ENCODE measurements at regions not wholly inside any gene's neighbourhood (a gene's known extent, or its start where the extent isn't known, plus 50 kb on each side); places are given as distances from the start of the nearest gene placed in this dataset.

DNA sequence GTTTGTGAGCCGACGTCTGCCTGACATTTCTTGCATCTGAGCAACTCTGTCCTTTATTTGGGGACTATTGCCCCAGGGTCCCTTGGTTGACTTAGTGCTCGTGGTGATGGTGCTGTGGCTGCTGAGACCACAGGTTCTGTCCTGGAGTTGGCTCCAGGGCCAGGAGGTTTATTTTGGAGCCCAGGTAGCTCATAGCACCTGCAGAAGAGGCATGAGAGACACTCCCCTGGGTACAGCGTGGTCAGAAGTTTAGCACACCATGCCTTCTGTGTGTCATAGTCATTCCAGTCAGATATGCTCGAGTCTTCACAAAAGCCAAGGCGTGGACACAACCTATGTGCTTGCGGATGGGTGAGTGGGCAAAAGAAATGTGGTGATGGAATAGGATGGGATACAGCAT, 496.9 kb downstream of the TCERG1L start:
- Mint-ChIP-seq H3K4me3 (no peak overlapping the region), H3K27ac (no peak overlapping the region), H3K4me1 (peaks cover 15% of the 10 kb centered on the region; the same call in 2 of the 3 replicates), H3K36me3 (ENCODE audit: low read depth) (peaks cover 16% of the 10 kb centered on the region; the same call in 2 of the 3 replicates), H3K9me3 (peaks cover 78% of the 10 kb centered on the region), H3K27me3 (ENCODE audit: insufficient read depth, low read depth, poor library complexity) (no peaks in the 10 kb centered on the region)
- no peak overlapping the region for H3K4me3 ChIP-seq
- H3K79me2 ChIP-seq (replicated peaks; ENCODE audit: insufficient read depth): no peaks in the 10 kb centered on the region
- no peaks in the 10 kb centered on the region for H3K4me1 ChIP-seq (ENCODE audit: insufficient read depth)
- no peak overlapping the region for H3K4me2 ChIP-seq
- no peaks in the 10 kb centered on the region for H3K9me2 ChIP-seq (ENCODE audit: insufficient read depth)
- no peaks in the 10 kb centered on the region for H4K20me1 ChIP-seq (replicated peaks; ENCODE audit: insufficient read depth)
- no peaks in the 10 kb centered on the region for H3F3A ChIP-seq (replicated peaks; ENCODE audit: low read depth)
- no peaks in the 10 kb centered on the region for H3K27me3 ChIP-seq (ENCODE audit: insufficient read depth)
- no peak overlapping the region for H2AFZ ChIP-seq
- H3K36me3 ChIP-seq (ENCODE audit: insufficient read depth): peaks cover 3% of the 10 kb centered on the region; the same call in 1 of the 2 replicates
- DNase-seq (ENCODE audit: low spot score) (no peak), ATAC-seq (no peak)
- TF ChIP-seq, protein P1, sequence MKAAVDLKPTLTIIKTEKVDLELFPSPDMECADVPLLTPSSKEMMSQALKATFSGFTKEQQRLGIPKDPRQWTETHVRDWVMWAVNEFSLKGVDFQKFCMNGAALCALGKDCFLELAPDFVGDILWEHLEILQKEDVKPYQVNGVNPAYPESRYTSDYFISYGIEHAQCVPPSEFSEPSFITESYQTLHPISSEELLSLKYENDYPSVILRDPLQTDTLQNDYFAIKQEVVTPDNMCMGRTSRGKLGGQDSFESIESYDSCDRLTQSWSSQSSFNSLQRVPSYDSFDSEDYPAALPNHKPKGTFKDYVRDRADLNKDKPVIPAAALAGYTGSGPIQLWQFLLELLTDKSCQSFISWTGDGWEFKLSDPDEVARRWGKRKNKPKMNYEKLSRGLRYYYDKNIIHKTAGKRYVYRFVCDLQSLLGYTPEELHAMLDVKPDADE (IDR thresholded peaks at IDR 0.05): no peak
- no peak overlapping the region for H3K27ac ChIP-seq (ENCODE audit: low read depth)

DNA sequence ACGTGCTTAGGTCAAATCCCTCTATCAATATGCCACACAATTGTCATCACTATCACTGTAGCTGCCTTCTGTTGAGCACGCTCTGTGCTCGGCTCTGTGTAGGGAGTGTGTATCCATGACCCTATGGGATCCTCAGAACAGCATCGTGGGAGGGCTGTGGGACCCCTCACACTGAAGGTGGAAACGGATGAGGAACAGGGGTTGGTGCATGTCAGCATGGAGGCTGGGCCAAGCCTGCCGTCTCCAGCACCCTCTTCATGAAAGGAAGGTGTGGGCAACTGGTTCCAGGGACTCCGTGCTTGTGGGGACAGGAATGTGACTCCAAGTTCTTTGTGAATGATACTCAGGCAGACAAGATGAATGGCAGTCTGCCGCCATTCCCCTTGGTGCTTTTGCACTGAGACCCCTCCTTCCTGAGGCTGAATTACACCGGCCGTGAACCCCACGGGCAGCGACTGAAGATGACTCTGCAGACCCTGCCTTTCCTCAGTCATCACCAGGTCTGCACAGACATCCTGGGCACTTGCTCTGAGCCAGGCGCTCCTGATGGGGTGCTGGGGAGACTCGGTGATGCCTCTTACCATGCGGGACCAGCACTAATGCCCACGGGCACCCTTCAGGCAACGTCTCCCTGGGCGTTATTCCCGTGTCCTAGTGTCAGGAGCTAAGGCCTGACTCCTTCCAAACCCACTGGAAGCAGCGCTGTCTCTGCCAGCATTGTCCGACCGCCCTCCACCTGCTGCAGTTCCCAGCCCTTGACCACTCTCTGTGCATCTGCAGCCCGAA, 495.2 kb downstream of the TCERG1L start:
- no peak for DNase-seq (ENCODE audit: low spot score)
- Mint-ChIP-seq H3K9me3 (peaks cover 83% of the 10 kb centered on the region), H3K4me3 (no peak overlapping the region), H3K27ac (no peak overlapping the region), H3K27me3 (ENCODE audit: insufficient read depth, low read depth, poor library complexity) (no peaks in the 10 kb centered on the region), H3K36me3 (ENCODE audit: low read depth) (peaks cover 19% of the 10 kb centered on the region; the same call in 2 of the 3 replicates), H3K4me1 (peaks cover 12% of the 10 kb centered on the region; the same call in 2 of the 3 replicates)
- Histone ChIP-seq H3F3A (replicated peaks; ENCODE audit: low read depth) (no peaks in the 10 kb centered on the region), H4K20me1 (replicated peaks; ENCODE audit: insufficient read depth) (no peaks in the 10 kb centered on the region), H3K27ac (ENCODE audit: low read depth) (no peak overlapping the region), H3K4me3 (no peak overlapping the region), H3K36me3 (ENCODE audit: insufficient read depth) (peaks cover 3% of the 10 kb centered on the region; the same call in 1 of the 2 replicates), H2AFZ (no peak overlapping the region), H3K4me1 (ENCODE audit: insufficient read depth) (no peaks in the 10 kb centered on the region), H3K9me2 (ENCODE audit: insufficient read depth) (no peaks in the 10 kb centered on the region), H3K79me2 (replicated peaks; ENCODE audit: insufficient read depth) (no peaks in the 10 kb centered on the region), H3K4me2 (no peak overlapping the region), H3K27me3 (ENCODE audit: insufficient read depth) (no peaks in the 10 kb centered on the region)
- no peak for ATAC-seq
- no peak for TF ChIP-seq ZNF331 (CRISPR knock-in tag; IDR thresholded peaks at IDR 0.05; ENCODE audit: low read depth)
- TF ChIP-seq EZH2phosphoT487 (IDR thresholded peaks at IDR 0.05; ENCODE audit: unreplicated experiment): no peak
- TF ChIP-seq, protein P1 (IDR thresholded peaks at IDR 0.05): no peak
- TF ChIP-seq JUNB (IDR thresholded peaks at IDR 0.05; ENCODE audit: unreplicated experiment): no peak
- TF ChIP-seq, protein P2, sequence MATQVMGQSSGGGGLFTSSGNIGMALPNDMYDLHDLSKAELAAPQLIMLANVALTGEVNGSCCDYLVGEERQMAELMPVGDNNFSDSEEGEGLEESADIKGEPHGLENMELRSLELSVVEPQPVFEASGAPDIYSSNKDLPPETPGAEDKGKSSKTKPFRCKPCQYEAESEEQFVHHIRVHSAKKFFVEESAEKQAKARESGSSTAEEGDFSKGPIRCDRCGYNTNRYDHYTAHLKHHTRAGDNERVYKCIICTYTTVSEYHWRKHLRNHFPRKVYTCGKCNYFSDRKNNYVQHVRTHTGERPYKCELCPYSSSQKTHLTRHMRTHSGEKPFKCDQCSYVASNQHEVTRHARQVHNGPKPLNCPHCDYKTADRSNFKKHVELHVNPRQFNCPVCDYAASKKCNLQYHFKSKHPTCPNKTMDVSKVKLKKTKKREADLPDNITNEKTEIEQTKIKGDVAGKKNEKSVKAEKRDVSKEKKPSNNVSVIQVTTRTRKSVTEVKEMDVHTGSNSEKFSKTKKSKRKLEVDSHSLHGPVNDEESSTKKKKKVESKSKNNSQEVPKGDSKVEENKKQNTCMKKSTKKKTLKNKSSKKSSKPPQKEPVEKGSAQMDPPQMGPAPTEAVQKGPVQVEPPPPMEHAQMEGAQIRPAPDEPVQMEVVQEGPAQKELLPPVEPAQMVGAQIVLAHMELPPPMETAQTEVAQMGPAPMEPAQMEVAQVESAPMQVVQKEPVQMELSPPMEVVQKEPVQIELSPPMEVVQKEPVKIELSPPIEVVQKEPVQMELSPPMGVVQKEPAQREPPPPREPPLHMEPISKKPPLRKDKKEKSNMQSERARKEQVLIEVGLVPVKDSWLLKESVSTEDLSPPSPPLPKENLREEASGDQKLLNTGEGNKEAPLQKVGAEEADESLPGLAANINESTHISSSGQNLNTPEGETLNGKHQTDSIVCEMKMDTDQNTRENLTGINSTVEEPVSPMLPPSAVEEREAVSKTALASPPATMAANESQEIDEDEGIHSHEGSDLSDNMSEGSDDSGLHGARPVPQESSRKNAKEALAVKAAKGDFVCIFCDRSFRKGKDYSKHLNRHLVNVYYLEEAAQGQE (IDR thresholded peaks at IDR 0.05; ENCODE audit: unreplicated experiment): no peak
- TF ChIP-seq STAT1 (IDR thresholded peaks at IDR 0.05; ENCODE audit: unreplicated experiment): no peak
- TF ChIP-seq ZNF114 (CRISPR knock-in tag; IDR thresholded peaks at IDR 0.05): no peak
- TF ChIP-seq CREB1 (CRISPR knock-in tag; IDR thresholded peaks at IDR 0.05; ENCODE audit: low read depth): no peak
- TF ChIP-seq EZH2 (IDR thresholded peaks at IDR 0.05; ENCODE audit: low read depth, unreplicated experiment): no peak
- TF ChIP-seq, protein P3, sequence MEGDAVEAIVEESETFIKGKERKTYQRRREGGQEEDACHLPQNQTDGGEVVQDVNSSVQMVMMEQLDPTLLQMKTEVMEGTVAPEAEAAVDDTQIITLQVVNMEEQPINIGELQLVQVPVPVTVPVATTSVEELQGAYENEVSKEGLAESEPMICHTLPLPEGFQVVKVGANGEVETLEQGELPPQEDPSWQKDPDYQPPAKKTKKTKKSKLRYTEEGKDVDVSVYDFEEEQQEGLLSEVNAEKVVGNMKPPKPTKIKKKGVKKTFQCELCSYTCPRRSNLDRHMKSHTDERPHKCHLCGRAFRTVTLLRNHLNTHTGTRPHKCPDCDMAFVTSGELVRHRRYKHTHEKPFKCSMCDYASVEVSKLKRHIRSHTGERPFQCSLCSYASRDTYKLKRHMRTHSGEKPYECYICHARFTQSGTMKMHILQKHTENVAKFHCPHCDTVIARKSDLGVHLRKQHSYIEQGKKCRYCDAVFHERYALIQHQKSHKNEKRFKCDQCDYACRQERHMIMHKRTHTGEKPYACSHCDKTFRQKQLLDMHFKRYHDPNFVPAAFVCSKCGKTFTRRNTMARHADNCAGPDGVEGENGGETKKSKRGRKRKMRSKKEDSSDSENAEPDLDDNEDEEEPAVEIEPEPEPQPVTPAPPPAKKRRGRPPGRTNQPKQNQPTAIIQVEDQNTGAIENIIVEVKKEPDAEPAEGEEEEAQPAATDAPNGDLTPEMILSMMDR (conservative IDR thresholded peaks at IDR 0.05; ENCODE audit: low read depth in 2 of 2): no peak
- TF ChIP-seq NANOG (IDR thresholded peaks at IDR 0.05; ENCODE audit: borderline replicate concordance): no peak
- TF ChIP-seq POLR2AphosphoS5 (IDR thresholded peaks at IDR 0.05; ENCODE audit: low read depth): no peak

Data from GM23338 (cell line).